Fibroblast of the aortic adventitia (primary cell): ENCODE measurements at regions not wholly inside any gene's neighbourhood (a gene's known extent, or its start where the extent isn't known, plus 50 kb on each side); places are given as distances from the start of the nearest gene placed in this dataset.

Source experiments
- DNase-seq: peaks from one replicate; pipeline ENCODE4 v3.0.0-alpha.2; 2010; ENCODE audit warnings: low read depth
- H3K4me3 ChIP-seq: 2 replicates; pipeline ENCODE4 v1.5.1; 2011; ENCODE audit warnings: low read depth, mild to moderate bottlenecking, control low read depth, low read length, moderate library complexity
- CTCF ChIP-seq: IDR thresholded peaks from 2 replicates; pipeline ENCODE4 v1.5.1; 2011; ENCODE audit warnings: mild to moderate bottlenecking, low read length, control low read depth, inconsistent platforms; ENCODE audit not compliant: insufficient read depth

- TF ChIP-seq CTCF: no peak
- H3K4me3 ChIP-seq: no peak overlapping the region
- no peak for DNase-seq
Observed at GRCh38 chr4:163620738-163621137, 126.2 kb downstream of the TMA16 start.

GRCh38 chr4:163621821-163622220, 127.3 kb downstream of the TMA16 start:
- H3K4me3 ChIP-seq: no peak overlapping the region
- no peak for TF ChIP-seq CTCF
- DNase-seq: no peak

GRCh38 chr4:163622379-163623035, 128.0 kb downstream of the TMA16 start:
- DNase-seq: no peak
- H3K4me3 ChIP-seq: no peak overlapping the region
- no peak for TF ChIP-seq CTCF

- H3K4me3 ChIP-seq: no peak overlapping the region
- no peak for DNase-seq
- TF ChIP-seq CTCF: no peak
Observed at GRCh38 chr4:163623787-163624186, 129.3 kb downstream of the TMA16 start.

GRCh38 chr4:163624727-163625126, 130.2 kb downstream of the TMA16 start:
- H3K4me3 ChIP-seq: no peak overlapping the region
- no peak for DNase-seq
- TF ChIP-seq CTCF: no peak

GRCh38 chr4:163631288-163631687, 136.8 kb downstream of the TMA16 start:
- H3K4me3 ChIP-seq: no peak overlapping the region
- DNase-seq: no peak
- TF ChIP-seq CTCF: no peak

- DNase-seq: no peak
- TF ChIP-seq CTCF: no peak
- no peak overlapping the region for H3K4me3 ChIP-seq
Observed at GRCh38 chr4:163638909-163639308, 144.4 kb downstream of the TMA16 start.
